ENCODE measurements at regions not wholly inside any gene's neighbourhood (a gene's known extent, or its start where the extent isn't known, plus 50 kb on each side); places are given as distances from the start of the nearest gene placed in this dataset.

- H3K27ac ChIP-seq, result no peak overlapping the region
- H3K27me3 ChIP-seq, result no peaks in the 10 kb centered on the region
- WGBS, 3 donors, result 95 to 100% (median 97%) methylated on average over 1 of the region's 1 CpG
- no peak for TF ChIP-seq EP300 (IDR thresholded peaks at IDR 0.05)
- TF ChIP-seq, protein P1, sequence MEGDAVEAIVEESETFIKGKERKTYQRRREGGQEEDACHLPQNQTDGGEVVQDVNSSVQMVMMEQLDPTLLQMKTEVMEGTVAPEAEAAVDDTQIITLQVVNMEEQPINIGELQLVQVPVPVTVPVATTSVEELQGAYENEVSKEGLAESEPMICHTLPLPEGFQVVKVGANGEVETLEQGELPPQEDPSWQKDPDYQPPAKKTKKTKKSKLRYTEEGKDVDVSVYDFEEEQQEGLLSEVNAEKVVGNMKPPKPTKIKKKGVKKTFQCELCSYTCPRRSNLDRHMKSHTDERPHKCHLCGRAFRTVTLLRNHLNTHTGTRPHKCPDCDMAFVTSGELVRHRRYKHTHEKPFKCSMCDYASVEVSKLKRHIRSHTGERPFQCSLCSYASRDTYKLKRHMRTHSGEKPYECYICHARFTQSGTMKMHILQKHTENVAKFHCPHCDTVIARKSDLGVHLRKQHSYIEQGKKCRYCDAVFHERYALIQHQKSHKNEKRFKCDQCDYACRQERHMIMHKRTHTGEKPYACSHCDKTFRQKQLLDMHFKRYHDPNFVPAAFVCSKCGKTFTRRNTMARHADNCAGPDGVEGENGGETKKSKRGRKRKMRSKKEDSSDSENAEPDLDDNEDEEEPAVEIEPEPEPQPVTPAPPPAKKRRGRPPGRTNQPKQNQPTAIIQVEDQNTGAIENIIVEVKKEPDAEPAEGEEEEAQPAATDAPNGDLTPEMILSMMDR (IDR thresholded peaks at IDR 0.05), result no peak
- no peak overlapping the region for H3K4me3 ChIP-seq
- H3K4me1 ChIP-seq (ENCODE audit: insufficient read depth), result no peaks in the 10 kb centered on the region
- H3K9me3 ChIP-seq, result no peaks in the 10 kb centered on the region
- no peaks in the 10 kb centered on the region for H3K36me3 ChIP-seq
- DNase-seq, result no peak
- intact Hi-C loops (cut with DNase I), result no loop called here
Observed at GRCh38 chr4:185903205-185903604, 91.2 kb upstream of the SORBS2 start.

- 68 to 86% (median 78%) methylated on average over 5 of the region's 5 CpGs for WGBS, 3 donors
- Histone ChIP-seq H3K9me3 (no peaks in the 10 kb centered on the region), H3K36me3 (no peaks in the 10 kb centered on the region), H3K27me3 (no peaks in the 10 kb centered on the region), H3K27ac (no peak overlapping the region), H3K4me1 (ENCODE audit: insufficient read depth) (no peaks in the 10 kb centered on the region), H3K4me3 (no peak overlapping the region)
- intact Hi-C loops (cut with DNase I), result no loop called here
- no peak for DNase-seq
- no peak for TF ChIP-seq EP300 (IDR thresholded peaks at IDR 0.05)
- TF ChIP-seq, protein P1 (IDR thresholded peaks at IDR 0.05), result no peak
- TF ChIP-seq POLR2A (IDR thresholded peaks at IDR 0.05), result no peak
Observed at GRCh38 chr4:185904381-185904780, 92.4 kb upstream of the SORBS2 start.

GRCh38 chr4:185909972-185910371, 98.0 kb upstream of the SORBS2 start:
- no peaks in the 10 kb centered on the region for H3K36me3 ChIP-seq
- H3K9me3 ChIP-seq, result no peaks in the 10 kb centered on the region
- H3K27me3 ChIP-seq, result no peaks in the 10 kb centered on the region
- no peak overlapping the region for H3K27ac ChIP-seq
- intact Hi-C loops (cut with DNase I), result no loop called here
- 90 to 96% (median 93%) methylated on average over 2 of the region's 2 CpGs for WGBS, 3 donors
- no peak for DNase-seq
- H3K4me3 ChIP-seq, result no peak overlapping the region
- TF ChIP-seq POLR2A (IDR thresholded peaks at IDR 0.05) (no peak), EP300 (IDR thresholded peaks at IDR 0.05) (no peak)
- TF ChIP-seq, protein P1 (IDR thresholded peaks at IDR 0.05), result no peak
- H3K4me1 ChIP-seq (ENCODE audit: insufficient read depth), result no peaks in the 10 kb centered on the region

GRCh38 chr4:185911556-185912064, 99.6 kb upstream of the SORBS2 start:
- no peak for DNase-seq

More at GRCh38 chr4:185911556-185912064, 99.6 kb upstream of the SORBS2 start:
- intact Hi-C loops (cut with DNase I), result no loop called here
- H3K9me3 ChIP-seq, result no peaks in the 10 kb centered on the region
- no peaks in the 10 kb centered on the region for H3K4me1 ChIP-seq (ENCODE audit: insufficient read depth)
- H3K27ac ChIP-seq, result no peak overlapping the region
- WGBS, 3 donors, result 93 to 96% (median 94%) methylated on average over 4 of the region's 4 CpGs
- no peaks in the 10 kb centered on the region for H3K27me3 ChIP-seq
- no peaks in the 10 kb centered on the region for H3K36me3 ChIP-seq
- TF ChIP-seq POLR2A (IDR thresholded peaks at IDR 0.05), result no peak
- TF ChIP-seq, protein P1 (IDR thresholded peaks at IDR 0.05), result no peak
- TF ChIP-seq EP300 (IDR thresholded peaks at IDR 0.05), result no peak
- no peak overlapping the region for H3K4me3 ChIP-seq

Measured in ovary (tissue), 7 donors.